VCaP (cell line): ENCODE measurements at regions not wholly inside any gene's neighbourhood (a gene's known extent, or its start where the extent isn't known, plus 50 kb on each side); places are given as distances from the start of the nearest gene placed in this dataset.
A peak's percentile ranks its signal among the peaks of the same experiment; 100 is the strongest.
"Not testable (repeated sequence)": the region's sequence is repeated elsewhere in the genome, so short reads cannot be mapped to it uniquely, and the experiment has no call there.

ENCODE experiments used
- H3K27ac ChIP-seq: fragments of 450-650 bp; 2 replicates; pipeline ENCODE4 v1.5.1; 2017
- TF ChIP-seq, protein P1 (sequence below): fragments of 450-650 bp; conservative IDR thresholded peaks from 2 replicates; pipeline ENCODE4 v1.5.1; 2017; ENCODE audit warnings: mild to moderate bottlenecking, moderate library complexity

- H3K27ac ChIP-seq = not testable (repeated sequence)
Observed at GRCh38 chr12:54105809-54106208, 52.2 kb downstream of the HOXC4 start.

GRCh38 chr12:54106252-54106651 lies 52.6 kb downstream of the HOXC4 start:
- not testable (repeated sequence) for H3K27ac ChIP-seq

DNA sequence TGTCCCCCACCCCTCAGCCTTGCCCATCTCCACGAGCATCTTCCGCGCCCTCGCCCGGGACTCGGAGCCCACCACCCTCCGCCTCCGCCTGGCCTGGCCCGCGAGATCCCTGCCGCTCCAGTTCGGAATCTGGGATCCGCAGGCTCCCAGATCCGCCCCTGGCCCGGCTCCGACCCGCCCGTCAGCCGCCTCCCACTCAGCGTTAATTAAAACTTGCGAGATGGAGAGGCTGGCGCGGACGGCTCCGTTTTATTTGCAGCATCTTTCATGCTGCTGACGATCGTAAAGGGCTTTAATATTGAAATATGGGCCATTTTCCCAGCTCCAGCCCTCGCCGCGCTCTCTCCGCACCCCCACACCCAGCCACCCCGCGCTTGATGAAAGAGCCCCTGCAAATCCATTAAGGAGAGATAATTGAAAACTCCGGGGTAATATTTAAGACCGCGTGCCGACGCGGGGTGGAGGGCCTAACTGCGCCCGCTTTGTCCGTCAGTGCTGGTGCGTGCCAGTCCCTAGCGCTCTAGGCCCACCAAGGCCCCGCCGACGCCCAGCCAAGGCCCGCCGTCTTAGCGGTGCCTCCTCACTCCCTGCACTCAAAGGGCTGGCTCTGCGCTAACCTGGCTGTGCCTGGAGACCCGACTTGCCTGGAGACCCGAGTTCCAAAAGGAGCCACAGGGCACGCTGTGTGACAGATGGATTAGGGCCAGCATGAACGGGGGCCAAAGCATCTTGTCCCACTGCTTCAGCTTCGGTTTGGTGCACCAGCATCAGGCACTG lies 53.4 kb downstream of the HOXC4 start:
- H3K27ac ChIP-seq = not testable (repeated sequence)

DNA sequence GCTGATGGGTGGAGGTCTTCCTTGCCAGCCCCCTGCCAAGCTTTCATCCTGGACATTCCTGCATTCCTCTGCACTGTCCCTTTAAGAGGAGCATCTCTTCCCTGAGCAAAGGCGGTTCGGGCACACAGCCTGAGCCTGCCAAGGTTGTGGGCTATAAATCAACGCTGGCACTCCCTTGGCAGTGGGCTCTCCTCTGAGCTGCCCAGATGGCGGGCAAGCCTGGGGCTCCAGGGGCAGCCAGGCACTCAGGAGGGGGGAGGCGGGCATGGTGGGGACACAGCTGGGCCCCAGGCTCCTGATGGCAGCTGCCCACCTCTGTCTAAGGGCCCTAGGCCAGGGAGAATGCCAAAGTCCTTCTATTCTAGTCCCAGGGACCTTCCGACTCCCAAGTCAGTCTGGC lies 58.7 kb downstream of the HOXC4 start:
- H3K27ac ChIP-seq = not testable (repeated sequence)

GRCh38 chr12:54116055-54116454 lies 62.4 kb downstream of the HOXC4 start:
- H3K27ac ChIP-seq = not testable (repeated sequence)

GRCh38 chr12:54117392-54117791 lies 63.8 kb downstream of the HOXC4 start:
- not testable (repeated sequence) for H3K27ac ChIP-seq

DNA sequence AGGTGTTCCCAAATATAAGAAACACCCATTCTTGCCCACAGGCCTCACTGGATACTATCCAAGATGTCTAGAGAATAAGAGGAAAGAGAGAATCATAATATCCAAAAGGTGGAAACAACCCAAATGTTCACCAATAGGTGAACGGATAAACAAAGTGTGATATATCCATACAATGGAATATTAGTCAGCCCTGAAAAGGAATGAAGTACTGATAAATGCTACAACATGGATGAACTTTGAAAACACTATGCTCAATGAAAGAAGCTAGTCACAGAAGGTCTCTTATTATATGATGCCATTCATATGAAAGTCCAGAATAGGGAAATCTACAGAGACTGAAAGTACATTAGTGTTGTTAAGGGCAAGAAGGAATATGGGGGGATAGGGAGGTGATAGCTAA lies 65.4 kb downstream of the HOXC4 start:
- H3K27ac ChIP-seq = not testable (repeated sequence)

- H3K27ac ChIP-seq = not testable (repeated sequence)
Observed at GRCh38 chr12:54123981-54124380, 64.8 kb downstream of the SMUG1 start.

- peak overlapping the region; percentile 66; the same call in 1 of the 2 replicates for H3K27ac ChIP-seq
Observed at GRCh38 chr12:54125708-54126028, 63.1 kb downstream of the SMUG1 start.

DNA sequence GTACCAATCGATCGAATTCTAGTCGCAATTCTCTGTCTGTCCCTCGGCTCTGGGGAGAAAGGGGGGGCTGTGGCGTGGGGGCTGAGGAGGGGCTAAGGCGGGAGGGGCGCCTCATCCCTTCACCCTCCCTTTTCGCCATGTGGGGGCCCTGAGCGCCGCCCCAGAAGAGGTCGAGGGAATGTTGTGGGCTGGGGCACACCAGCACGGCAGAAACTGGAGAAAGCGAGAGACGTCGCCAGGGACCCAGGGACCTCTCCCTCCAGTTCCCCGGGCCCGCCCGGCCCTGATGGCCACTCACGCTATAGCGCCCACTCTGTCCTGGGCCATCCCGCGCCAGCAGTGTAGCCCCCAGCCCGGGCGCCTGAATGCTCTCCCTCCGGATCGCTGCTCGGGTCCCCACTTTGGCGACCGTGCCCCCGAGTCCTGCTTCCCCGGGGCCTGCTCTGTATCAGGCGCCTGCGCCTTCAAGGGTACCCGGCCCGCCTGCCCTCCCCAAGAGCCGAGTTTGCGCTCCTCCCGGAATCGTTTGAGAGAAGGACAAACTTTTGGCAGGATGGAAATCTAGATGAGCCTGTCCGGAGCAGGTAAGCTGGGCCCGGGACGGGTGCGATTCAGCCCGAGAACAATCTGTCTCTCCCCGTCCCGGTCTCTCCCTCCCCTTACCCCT lies 62.6 kb downstream of the SMUG1 start:
- H3K27ac ChIP-seq = peak overlapping the region; percentile 66; the same call in 1 of the 2 replicates
- TF ChIP-seq, protein P1, sequence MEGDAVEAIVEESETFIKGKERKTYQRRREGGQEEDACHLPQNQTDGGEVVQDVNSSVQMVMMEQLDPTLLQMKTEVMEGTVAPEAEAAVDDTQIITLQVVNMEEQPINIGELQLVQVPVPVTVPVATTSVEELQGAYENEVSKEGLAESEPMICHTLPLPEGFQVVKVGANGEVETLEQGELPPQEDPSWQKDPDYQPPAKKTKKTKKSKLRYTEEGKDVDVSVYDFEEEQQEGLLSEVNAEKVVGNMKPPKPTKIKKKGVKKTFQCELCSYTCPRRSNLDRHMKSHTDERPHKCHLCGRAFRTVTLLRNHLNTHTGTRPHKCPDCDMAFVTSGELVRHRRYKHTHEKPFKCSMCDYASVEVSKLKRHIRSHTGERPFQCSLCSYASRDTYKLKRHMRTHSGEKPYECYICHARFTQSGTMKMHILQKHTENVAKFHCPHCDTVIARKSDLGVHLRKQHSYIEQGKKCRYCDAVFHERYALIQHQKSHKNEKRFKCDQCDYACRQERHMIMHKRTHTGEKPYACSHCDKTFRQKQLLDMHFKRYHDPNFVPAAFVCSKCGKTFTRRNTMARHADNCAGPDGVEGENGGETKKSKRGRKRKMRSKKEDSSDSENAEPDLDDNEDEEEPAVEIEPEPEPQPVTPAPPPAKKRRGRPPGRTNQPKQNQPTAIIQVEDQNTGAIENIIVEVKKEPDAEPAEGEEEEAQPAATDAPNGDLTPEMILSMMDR = no peak

DNA sequence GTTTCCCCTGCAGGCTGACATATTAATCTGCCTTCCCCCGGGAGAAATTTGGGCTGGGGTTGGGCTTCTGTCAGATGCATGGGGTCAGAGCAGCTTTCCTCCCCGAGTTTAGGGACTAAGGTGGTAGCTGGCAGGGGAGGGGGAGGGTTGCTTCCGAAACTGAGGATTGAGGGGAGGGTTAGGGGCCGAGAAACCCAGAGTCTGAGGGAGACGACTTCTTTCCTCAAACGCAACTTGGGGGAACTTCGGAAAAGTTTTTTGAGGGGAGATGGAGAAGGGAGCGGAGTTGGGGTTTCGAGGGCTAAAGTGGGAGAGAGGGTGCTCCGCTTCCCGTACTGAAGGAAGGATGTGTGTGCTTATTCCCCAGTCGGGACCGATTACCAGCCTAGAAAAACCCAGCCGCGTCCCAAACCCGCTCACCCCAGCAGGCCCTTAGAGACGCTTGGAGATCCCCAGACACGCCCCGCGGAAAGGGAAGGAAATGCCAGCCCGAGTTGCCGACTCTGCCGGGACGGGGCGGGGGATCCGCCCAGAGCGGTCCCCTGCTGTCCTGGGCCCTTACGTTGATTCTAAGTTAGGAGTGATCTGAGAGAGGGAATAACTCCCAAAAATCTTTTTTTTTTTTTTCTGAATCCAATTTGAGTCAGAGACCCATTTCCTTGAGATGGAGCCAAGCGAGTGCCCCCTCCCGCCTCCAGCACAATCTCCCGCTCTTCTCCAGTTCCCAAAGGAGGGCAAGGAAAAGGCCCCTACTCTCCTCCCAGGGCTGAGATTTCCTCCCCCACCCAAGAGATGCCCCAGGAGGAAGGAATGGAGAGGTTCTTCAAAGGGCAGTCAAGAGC lies 61.9 kb downstream of the SMUG1 start:
- peak overlapping the region; percentile 66; the same call in 1 of the 2 replicates for H3K27ac ChIP-seq
- TF ChIP-seq, protein P1 = no peak

GRCh38 chr12:54127538-54128259 lies 61.1 kb downstream of the SMUG1 start:
- H3K27ac ChIP-seq = no peak overlapping the region
- TF ChIP-seq, protein P1 = no peak
